HG03342 (cell line): ENCODE measurements at regions not wholly inside any gene's neighbourhood (a gene's known extent, or its start where the extent isn't known, plus 50 kb on each side); places are given as distances from the start of the nearest gene placed in this dataset.

Experiments used
- ATAC-seq: cut with Tn5 transposase; IDR thresholded peaks from one replicate; pipeline ENCODE4 v1.9.1; 2021; ENCODE audit warnings: mild to moderate bottlenecking, moderate library complexity; ENCODE audit not compliant: unreplicated experiment

GRCh38 chr1:234713440-234713839, 103.5 kb upstream of the IRF2BP2 start:
- no peak for ATAC-seq

- no peak for ATAC-seq
Measured at GRCh38 chr1:234712891-234713305, 102.9 kb upstream of the IRF2BP2 start.

DNA sequence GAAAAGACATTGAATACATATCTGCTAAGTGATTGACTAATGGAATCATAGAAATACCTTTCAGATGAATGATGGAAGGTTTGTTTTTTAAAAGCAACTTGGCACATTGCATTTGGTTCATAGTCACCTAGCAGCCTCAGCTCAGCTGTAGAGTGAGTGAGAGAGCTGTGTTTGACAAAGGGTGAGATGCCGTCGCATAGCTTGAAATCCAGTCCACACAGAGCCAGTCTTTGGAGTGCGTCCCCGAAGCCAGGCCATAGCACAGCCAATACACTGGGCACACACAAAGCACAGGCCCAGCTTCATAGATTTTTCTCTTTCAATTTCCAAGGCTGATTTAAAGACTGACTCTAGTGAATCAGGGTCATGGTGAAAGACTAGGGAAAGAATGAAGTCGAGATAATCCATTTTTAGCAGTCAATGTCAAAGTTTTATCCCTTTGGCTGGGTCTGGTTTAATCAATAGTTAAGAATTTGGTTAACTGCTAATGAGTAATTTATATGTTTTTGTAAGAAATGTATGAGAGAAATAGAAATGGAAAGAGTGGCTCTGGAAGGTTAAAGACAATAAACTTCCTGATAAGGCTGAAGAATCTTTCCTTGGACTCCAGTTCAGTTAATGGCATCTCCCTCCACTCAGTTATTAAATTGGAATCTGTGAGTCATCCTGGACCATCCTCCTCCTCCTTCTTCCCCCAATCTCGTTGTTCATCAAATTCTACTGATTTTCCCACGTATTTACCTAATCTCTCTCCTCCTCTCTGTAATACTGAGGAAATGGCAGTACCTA, 101.2 kb upstream of the IRF2BP2 start:
- ATAC-seq, result no peak

GRCh38 chr1:234710381-234710780, 100.4 kb upstream of the IRF2BP2 start:
- ATAC-seq, result no peak

DNA sequence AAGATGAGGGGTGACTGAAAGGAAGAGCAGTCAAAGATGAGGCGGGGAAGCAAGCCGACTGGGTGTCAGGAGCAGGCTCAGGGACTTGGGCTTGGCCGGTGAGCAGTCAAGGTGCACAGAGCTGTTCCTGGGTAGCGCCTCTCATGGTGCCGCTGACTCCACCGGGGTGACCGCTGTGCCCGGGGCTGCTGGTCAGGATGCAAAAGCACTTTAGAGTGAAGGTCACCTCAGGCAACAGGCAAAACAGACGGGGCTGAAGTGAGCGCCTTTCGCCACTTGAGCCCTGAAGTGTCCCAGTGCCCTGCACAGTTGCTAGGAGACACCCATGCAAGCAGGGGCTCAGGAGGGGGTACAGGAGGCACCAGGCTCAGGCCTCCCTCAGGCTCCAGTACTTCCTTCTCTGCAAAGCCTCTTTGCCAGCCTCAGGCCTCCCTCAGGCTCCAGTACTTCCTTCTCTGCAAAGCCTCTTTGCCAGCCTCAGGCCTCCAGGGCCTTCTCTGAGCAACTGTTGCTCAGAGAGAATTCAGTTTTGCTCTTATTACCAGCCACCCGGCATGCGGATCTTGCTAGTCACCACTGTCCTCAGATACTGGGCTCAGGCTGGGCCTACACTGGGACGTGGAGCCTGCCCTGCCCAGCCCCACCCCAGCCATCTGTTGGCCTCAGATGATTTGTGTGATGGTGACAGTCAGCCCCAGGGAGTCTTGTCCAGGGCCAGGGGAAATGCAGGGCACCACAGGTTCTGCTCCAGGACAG, 99.7 kb upstream of the IRF2BP2 start:
- ATAC-seq, result no peak

DNA sequence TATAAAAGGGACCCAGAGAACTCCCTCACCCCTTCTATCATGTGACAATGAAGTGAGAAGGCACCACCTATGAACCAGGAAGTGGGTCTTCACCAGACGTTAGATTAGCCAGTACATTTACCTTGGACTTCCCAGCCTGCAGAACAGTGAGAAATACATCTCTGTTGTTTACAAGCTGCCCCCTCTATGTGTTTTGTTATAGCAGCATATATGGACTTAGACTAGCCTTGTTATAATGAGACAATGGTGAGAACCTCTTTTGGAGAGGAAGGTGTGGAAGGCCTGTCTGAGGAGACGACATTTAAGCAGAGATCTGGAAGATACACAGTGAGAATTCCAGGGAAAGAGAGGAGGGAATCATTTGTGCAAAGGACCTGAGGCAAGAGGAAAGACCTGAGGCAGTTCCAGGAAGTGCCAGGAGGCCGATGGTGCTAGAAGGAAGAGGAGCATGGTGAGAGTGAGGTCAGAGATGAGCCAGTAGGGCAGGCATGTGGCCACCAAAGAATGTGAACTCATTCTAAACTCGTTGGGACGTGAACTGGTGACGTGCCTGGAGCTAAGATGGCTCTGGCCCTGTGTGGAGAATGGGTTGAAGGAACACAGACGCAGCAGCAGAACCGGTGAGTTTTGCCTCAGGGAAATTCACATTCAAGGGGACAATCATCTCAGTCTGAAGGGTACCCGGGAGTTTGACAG, 98.9 kb upstream of the IRF2BP2 start:
- no peak for ATAC-seq

GRCh38 chr1:234707641-234708040, 97.7 kb upstream of the IRF2BP2 start:
- ATAC-seq, result no peak

GRCh38 chr1:234706931-234707330, 97.0 kb upstream of the IRF2BP2 start:
- ATAC-seq, result no peak

DNA sequence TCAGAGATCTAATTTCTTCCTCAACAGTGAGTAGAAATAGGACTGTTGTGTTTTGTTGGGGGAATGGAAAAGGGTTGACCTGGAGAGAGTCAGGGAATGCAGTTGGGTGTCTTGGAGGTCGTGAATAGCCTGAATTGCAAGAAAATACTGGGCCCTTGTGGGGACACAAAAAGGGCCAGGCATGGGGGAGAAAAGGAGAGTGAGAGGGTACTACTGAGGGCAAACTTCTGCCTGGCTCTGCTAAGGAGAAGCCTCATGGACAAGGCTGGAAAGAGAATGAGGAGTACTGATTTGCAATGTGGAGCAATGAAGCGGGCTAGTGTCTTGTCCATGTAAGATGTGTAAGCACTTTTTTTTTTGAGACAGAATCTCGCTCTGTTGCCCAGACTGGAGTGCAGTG, 96.2 kb upstream of the IRF2BP2 start:
- no peak for ATAC-seq

GRCh38 chr1:234705615-234706014, 95.6 kb upstream of the IRF2BP2 start:
- ATAC-seq, result no peak

GRCh38 chr1:234704106-234704887, 94.3 kb upstream of the IRF2BP2 start:
- ATAC-seq, result no peak

GRCh38 chr1:234702342-234703000, 92.5 kb upstream of the IRF2BP2 start:
- ATAC-seq, result no peak

DNA sequence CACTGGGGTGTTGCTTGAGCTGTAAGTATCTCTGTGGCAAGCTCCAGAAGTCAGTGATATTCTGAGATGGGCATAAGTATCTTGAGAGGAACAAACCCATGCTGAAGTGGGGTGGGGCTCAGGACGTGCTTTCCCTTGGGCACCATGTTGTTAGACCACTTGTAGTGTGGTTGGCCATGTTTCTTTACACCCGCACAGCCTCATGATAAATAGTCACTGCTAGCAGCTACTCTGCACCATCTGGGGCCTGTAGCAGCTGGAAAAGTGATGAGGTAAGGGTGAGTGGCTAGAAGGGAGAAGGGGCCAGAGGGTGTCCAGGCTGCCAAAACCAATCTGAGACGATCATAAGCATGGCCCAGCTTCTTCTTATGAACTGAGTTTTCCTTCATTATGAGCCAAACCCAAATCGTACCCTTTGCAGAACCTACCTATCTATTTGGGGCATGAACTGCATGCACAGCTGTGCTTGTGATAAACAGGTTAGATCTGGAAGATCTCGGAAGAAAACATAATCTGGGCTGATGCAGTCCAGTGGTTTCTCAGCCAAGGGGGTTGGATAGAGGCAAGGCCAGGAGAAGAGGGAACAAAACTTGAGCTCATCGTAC, 91.9 kb upstream of the IRF2BP2 start:
- ATAC-seq, result no peak

- ATAC-seq, result peak; percentile 78
Measured at GRCh38 chr1:234699795-234700665, 90.1 kb upstream of the IRF2BP2 start.

DNA sequence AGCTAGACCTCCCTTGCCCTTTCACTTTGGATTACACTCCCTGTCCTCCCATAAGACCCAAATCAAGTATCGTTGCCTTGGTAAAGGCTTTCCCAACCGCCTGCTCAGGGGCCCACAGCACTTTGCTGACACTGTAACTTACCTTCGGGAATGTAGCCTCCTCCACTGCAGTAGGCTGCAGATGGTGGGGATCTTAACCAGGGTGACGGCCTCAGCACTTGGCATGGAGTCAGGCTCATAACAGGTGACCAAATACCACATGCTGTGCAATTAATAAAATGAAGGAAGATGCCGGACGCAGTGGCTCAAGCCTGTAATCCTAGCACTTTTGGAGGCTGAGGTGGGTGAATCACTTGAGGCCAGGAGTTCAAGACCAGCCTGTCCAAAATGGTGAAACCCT, 88.7 kb upstream of the IRF2BP2 start:
- ATAC-seq, result no peak

- no peak for ATAC-seq
Measured at GRCh38 chr1:234697741-234698140, 87.8 kb upstream of the IRF2BP2 start.

- no peak for ATAC-seq
Measured at GRCh38 chr1:234697015-234697414, 87.0 kb upstream of the IRF2BP2 start.

DNA sequence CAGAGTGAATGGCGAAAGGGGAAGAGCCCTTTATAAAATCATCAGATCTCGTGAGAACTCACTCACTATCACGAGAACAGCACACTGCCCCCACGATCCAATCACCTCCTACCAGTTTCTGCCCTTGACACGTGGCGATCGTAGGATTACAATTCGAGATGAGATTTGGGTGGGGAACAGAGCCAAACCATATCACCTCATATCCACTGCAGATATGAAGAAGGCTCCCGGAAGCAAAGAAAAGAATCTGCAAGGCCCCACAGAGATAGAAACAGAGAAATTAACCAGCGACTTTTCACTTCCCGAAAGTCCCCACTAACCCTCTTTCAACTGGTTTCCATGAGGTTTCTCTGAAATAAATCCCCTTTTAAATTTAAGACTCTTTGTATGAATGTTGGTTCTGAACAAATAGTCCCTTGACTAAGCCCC, 86.2 kb upstream of the IRF2BP2 start:
- peak; percentile 45 for ATAC-seq

DNA sequence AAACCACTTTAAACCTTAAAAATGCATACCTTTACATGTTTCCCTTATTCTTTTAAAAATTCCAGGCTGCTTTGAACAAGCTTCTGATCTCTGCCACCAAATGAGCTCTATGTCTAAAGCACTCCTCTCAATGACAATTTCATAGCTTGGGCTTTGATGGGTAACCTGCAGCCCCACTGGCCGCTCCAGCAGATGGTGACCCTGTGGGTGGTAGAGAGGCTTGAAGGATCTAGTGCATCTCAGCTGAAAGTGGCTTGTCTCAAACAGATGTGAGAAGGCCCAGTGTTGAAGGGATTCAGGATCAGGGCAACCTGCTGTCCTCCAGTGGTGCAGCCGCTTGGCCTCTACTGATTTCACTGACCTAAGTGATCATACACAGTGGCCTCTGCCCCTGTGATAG, 84.7 kb upstream of the IRF2BP2 start:
- ATAC-seq, result no peak
